Tibial artery (tissue), 4 donors: ENCODE measurements at regions not wholly inside any gene's neighbourhood (a gene's known extent, or its start where the extent isn't known, plus 50 kb on each side); places are given as distances from the start of the nearest gene placed in this dataset.

Source experiments
- DNase-seq, 2 donors: peaks; one replicate each; pipeline ENCODE4 v3.0.0-alpha.2; 2019
- H3K27ac ChIP-seq, 2 donors: fragments of 200-600 bp; sonication (generic) in 1 of 2; 1 replicate in 1 of 2; 2 replicates in 1 of 2; pipeline ENCODE4 v1.5.1; 2018 to 2019; ENCODE audit warnings: mild to moderate bottlenecking in 1 of 2
- H3K27me3 ChIP-seq, 2 donors: fragments of 200-600 bp; sonication (generic) in 1 of 2; one replicate each; pipeline versions ENCODE4 v1.5.1 to v1.6.0; 2016 to 2019
- H3K36me3 ChIP-seq, 3 donors: fragments of 200-600 bp; sonication (generic) in 2 of 3; one replicate each; pipeline ENCODE4 v1.5.1; 2016 to 2019; ENCODE audit warnings: mild to moderate bottlenecking in 2 of 3
- H3K4me1 ChIP-seq, 4 donors: fragments of 200-600 bp; sonication (generic) in 2 of 4; 1 replicate in 3 of 4; 2 replicates in 1 of 4; pipeline ENCODE4 v1.5.1; 2016 to 2019
- H3K4me3 ChIP-seq, 2 donors: fragments of 200-600 bp; sonication (generic) in 1 of 2; 1 replicate in 1 of 2; 2 replicates in 1 of 2; pipeline ENCODE4 v1.5.1; 2018 to 2019; ENCODE audit warnings: mild to moderate bottlenecking in 2 of 2
- H3K9me3 ChIP-seq, 3 donors: fragments of 200-600 bp; sonication (generic) in 1 of 3; one replicate each; pipeline ENCODE4 v1.5.1; 2016 to 2019
- CTCF ChIP-seq, 2 experiments: fragments of 200-600 bp in 1 of 2; fragments of 450-650 bp in 1 of 2; IDR thresholded peaks; one replicate each; pipeline ENCODE4 v1.5.1; 2017 to 2019; ENCODE audit warnings: antibody characterized with exemption in 2 of 2, mild to moderate bottlenecking in 1 of 2, moderate library complexity in 1 of 2
- intact Hi-C: fragments of 100-400 bp; cut with DNase I; formaldehyde crosslinking; loops from one replicate; pipeline ENCODE4 v1.15.0; 2023; ENCODE audit warnings: low total_unique reads

GRCh38 chr6:165872311-165872710, 209.3 kb upstream of the PDE10A start:
- Histone ChIP-seq H3K27me3 (no peaks in the 10 kb centered on the region), H3K27ac (no peak overlapping the region), H3K4me1 (peaks cover 0 to 7% (median 2%) of the 10 kb centered on the region in 4 donors), H3K4me3 (no peak overlapping the region), H3K9me3 (no peaks in the 10 kb centered on the region), H3K36me3 (no peaks in the 10 kb centered on the region)
- TF ChIP-seq CTCF (IDR thresholded peaks at IDR 0.05) = no peak
- intact Hi-C loops = no loop called here
- DNase-seq = no peak

- Histone ChIP-seq H3K9me3 (no peaks in the 10 kb centered on the region), H3K27ac (no peak overlapping the region), H3K27me3 (no peaks in the 10 kb centered on the region), H3K4me3 (no peak overlapping the region), H3K4me1 (no peaks in the 10 kb centered on the region), H3K36me3 (no peaks in the 10 kb centered on the region)
- no peak for DNase-seq
- TF ChIP-seq CTCF (IDR thresholded peaks at IDR 0.05) = no peak
- intact Hi-C loops = no loop called here
These were observed 208.5 kb upstream of the PDE10A start for GRCh38 chr6:165871571-165871970.

- H3K4me1 ChIP-seq = no peaks in the 10 kb centered on the region
- no peak for TF ChIP-seq CTCF (IDR thresholded peaks at IDR 0.05)
- DNase-seq = no peak
- peaks cover 0 to 11% (median 3%) of the 10 kb centered on the region in 3 donors for H3K9me3 ChIP-seq
- no peak overlapping the region for H3K4me3 ChIP-seq
- intact Hi-C loops = no loop called here
- no peaks in the 10 kb centered on the region for H3K36me3 ChIP-seq
- H3K27me3 ChIP-seq = no peaks in the 10 kb centered on the region
- no peak overlapping the region for H3K27ac ChIP-seq
These were observed 206.5 kb upstream of the PDE10A start for GRCh38 chr6:165869526-165869925.

GRCh38 chr6:165864925-165865324, 201.9 kb upstream of the PDE10A start:
- no peak for DNase-seq
- Histone ChIP-seq H3K4me3 (no peak overlapping the region), H3K9me3 (peaks cover 0 to 11% (median 3%) of the 10 kb centered on the region in 3 donors), H3K36me3 (no peaks in the 10 kb centered on the region), H3K27me3 (peaks cover 0 to 3% of the 10 kb centered on the region in 2 donors), H3K4me1 (no peaks in the 10 kb centered on the region), H3K27ac (no peak overlapping the region)
- intact Hi-C loops = no loop called here
- TF ChIP-seq CTCF (IDR thresholded peaks at IDR 0.05) = no peak

GRCh38 chr6:165864218-165864617, 201.2 kb upstream of the PDE10A start:
- Histone ChIP-seq H3K9me3 (peaks cover 0 to 11% (median 3%) of the 10 kb centered on the region in 3 donors), H3K36me3 (no peaks in the 10 kb centered on the region), H3K4me3 (no peak overlapping the region), H3K27me3 (peaks cover 0 to 10% of the 10 kb centered on the region in 2 donors), H3K4me1 (no peaks in the 10 kb centered on the region), H3K27ac (no peak overlapping the region)
- TF ChIP-seq CTCF (IDR thresholded peaks at IDR 0.05) = no peak
- intact Hi-C loops = no loop called here
- no peak for DNase-seq

- H3K9me3 ChIP-seq = peaks cover 0 to 11% (median 3%) of the 10 kb centered on the region in 3 donors
- no peaks in the 10 kb centered on the region for H3K36me3 ChIP-seq
- H3K4me1 ChIP-seq = no peaks in the 10 kb centered on the region
- peaks cover 0 to 12% of the 10 kb centered on the region in 2 donors for H3K27me3 ChIP-seq
- H3K4me3 ChIP-seq = no peak overlapping the region
- no peak overlapping the region for H3K27ac ChIP-seq
- no peak for DNase-seq
- intact Hi-C loops = no loop called here
- TF ChIP-seq CTCF (IDR thresholded peaks at IDR 0.05) = no peak
These were observed 200.8 kb upstream of the PDE10A start for GRCh38 chr6:165863801-165864200.
